HK-2 (cell line): ENCODE measurements at regions not wholly inside any gene's neighbourhood (a gene's known extent, or its start where the extent isn't known, plus 50 kb on each side); places are given as distances from the start of the nearest gene placed in this dataset.

Source experiments
- DNase-seq: peaks from one replicate; pipeline ENCODE4 v3.0.0-alpha.2; 2018; ENCODE audit not compliant: unreplicated experiment

DNA sequence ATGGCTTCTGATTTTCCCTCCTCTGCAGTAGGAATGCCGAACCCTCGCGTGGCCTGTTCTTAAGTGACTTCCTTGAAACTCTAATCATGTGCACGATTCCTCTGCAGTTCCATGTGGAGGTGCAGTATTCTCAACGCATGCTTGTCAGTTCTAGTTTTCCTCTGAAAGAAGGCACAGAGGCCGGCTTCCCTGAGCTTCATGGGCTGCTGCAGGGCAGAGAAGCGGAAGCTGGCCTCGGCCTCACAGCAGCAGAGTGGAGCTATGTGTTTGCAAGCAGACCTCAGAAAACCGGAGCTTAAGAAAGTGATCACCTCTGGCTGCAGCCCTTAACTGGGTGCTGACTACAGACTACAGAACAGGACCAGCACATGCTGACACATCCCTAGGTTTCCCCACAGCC lies 500.7 kb downstream of the GRIN2A start:
- DNase-seq, result no peak

DNA sequence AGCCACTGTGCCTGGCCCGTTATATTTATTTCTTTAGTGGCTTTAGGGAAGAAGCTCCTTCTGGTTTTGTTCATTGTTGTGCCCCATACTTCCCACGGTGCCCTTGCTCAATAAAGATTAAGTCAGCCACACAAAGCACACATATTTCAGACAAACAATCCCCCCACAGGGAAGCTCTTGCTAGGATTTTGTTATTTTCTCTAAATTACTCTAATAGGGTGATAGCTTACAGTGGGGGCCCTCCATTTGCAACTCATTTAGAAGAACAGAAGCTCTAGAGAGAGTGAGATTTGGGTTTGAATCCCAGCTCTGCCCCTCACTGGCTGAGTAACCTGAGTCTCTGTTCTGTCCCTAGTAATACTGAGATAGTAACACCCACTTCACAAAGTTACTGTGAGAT lies 499.9 kb downstream of the GRIN2A start:
- no peak for DNase-seq

DNA sequence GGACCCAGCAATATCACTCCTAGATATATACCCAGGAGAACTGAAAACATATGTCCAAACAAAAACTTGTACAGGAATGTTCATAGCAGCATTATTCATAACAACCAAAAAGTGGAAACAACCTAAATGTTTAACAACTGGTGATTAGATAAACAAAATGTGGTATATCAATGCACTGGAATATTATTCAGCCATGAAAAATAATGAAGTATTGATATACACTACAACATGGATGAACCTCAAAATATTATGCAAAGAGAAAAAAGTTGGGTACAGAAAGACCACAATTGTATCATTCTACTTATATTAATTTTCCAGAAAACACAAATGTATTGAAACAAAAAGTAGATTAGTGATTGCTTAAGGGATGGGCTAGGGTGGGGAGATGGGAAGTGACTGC lies 498.6 kb downstream of the GRIN2A start:
- no peak for DNase-seq

DNA sequence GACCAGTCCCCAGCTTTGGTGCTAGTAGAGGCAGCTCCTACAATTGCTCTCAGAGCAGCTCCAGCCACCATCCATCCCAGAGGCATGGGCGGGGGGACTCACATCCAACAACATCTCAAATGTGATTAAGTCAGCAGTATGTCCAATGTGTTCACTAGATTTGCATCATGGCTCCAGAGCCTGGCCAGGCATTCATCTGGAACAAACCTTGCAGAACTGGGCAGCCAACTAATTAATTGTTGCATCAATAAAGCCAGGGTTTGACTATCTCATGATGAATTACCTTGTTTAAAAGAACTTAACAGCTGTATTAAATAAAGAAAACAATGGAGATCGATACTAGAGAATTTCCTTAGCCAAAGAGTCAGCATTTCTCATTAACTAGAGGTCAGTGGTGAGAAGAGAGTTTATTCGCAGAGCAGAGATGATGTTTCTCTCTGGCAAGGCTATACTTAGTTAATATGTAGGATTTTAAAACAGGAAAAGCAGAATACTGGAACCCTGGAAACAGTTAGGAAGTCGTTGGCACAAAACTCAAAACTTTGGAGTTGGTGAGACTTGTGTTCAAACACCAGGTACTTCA lies 494.4 kb downstream of the GRIN2A start:
- DNase-seq, result no peak

DNA sequence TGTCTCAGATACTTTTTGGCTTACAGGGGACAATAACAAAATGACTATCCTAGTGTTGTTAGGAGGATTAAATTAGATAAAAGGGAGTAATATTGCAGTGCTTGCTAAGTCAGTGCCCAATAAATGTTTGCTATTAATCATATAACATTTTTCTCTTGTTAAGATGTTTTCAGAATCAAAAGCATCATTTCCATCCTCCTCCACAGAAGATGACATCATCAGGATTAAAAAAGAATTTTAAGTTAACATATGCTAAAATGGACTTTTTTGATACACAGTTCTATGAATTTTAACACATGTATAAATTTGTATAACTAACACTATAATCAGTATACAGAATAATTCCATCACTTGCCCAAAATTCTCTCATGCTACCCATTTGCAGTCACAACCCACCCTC lies 492.6 kb downstream of the GRIN2A start:
- no peak for DNase-seq

DNA sequence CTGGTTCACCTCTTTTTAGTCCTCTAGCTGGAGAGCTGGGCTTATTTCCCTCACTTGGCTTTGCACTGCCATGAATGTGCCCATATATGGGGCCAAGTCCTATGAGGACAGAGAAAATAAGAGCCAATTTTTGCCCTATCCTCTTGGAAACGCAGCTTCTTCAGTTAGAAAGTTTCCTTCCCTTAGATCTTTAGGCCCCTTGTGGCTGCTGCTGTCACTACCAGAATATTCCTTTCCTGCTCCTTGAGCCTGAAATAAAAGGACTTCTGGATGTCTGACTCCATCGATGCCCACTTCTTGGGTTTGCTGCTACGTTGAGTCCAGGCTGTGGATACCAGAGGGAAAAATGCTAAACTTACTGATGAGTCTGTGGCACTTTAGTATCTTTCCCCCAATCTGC lies 487.1 kb downstream of the GRIN2A start:
- DNase-seq, result no peak
